ENCODE measurements at regions not wholly inside any gene's neighbourhood (a gene's known extent, or its start where the extent isn't known, plus 50 kb on each side); places are given as distances from the start of the nearest gene placed in this dataset.

DNA sequence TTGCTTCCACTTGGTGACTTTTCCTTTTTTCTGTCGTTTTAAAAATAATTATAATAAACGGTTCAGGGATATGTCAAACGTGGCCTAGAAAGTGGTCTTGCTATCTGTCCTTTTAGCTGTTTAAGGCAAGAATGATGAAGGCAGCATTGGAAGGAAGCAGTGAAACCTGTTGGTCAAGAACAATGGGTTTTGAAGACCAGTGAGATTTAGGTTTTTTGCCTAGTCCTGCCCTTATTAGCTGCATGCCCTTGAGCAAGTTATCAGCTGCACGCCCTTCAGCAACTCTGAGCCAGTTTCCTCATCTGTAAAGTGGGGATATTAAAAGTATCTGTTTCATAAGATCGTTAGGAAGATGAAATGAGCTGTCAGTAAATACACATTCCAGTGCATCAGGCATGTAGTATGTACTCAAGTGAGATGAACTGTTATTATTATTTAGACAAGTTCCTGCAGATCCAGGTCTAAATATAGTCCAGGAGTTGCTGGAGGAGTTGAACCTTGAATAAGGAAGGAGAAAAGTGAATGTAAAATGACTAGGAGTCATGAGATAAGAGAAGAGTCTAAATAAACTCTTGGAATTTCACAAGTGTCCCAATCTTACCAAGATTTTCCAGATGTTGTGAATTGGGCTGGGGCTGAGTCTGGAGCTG, 90.8 kb upstream of the HSD17B12 start:
- POLR2A ChIA-PET, result no interaction called here
- CTCF ChIA-PET, result no interaction called here

DNA sequence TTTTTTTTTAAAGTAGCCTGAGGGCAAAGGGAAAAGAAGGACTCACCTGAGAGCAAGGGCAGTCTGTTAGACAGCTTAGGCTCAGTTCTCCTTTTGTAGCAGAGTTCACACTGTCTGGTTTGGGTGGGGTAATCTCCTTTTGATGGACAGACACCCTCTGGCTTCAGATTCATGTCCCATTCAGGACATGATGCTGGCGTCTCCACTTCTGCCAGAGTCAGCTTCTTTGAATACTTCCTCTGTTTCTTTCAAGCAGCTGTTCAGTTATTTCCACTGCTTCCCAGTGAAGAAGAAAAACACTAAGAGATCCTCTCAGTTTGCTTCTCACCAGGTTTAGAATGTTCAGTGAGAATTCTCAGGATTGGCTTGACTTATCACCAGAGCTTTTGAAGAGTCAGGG, 79.0 kb upstream of the HSD17B12 start:
- ChIA-PET POLR2A (no interaction called here), CTCF (interaction anchor here (0.6 kb wide), 1 partner anchor 11 kb away, joined by 3 read pairs; no protein-coding TSS in a partner anchor)

DNA sequence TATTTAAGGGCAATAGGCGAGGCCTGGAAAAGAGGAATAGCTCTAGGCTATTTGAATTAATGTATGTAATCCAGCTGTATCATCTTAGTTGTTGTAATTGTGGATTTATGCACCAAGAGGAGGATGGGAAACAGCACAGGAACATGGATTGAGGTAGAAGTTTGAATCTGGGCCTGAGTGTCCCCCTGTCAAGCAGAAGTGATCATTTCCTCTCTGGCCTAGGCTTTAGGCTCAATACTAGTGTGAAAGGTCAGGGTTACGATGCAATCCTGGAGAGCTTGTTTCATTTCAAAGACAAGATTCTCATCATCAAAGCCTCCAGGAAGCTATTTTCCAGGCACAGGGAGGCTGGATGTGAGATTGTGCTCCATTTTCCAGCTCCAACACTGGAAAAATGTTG, 77.9 kb upstream of the HSD17B12 start:
- CTCF ChIA-PET, result no interaction called here
- POLR2A ChIA-PET, result no interaction called here

DNA sequence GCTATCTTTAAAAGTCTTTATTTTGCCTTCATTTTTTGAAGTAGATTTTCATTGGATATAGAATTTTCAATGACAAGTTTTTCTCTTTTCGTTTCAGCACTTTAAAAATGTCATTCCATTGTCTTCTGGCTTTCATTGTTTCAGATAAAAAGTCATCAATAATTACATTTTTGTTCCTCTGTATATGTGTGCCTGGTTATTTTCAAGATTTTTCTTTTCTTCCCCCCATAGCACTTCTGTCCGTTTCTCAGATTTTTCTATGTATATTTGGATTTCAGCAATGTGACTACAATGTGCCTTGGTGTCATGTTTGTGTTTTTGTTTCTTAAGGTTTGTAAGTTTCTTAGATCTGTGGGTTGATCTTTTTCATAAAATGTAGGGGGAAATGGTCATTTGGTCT, 66.3 kb upstream of the HSD17B12 start:
- POLR2A ChIA-PET, result no interaction called here

DNA sequence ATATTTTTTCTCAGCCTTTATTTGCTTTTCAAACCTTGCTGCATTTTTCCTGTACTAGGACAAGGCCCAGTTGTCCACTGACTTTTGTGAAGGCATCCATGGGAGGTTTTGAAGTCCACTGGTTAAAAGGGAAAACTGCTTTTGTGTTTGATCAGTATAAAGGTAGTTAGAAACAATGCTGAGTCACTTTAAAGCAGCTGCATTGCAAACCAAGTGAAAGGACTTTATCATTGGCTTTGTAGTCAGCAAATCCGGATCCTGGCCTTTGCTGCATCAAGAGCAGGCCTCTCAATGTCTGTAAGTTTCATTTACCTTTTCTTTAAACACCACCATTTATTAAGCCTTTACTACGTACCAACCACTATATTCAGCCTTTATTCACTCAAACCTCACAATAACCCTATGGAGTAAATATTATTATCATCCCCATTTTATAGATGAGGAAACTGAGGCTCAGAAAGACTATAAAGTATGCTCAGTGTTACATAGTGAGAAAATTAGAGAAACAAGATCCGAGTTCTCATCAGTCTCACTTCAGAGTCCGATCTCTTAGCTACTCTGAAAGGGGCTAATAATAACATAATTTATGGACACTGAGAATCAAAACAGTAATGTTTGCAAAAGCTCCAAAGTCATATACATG, 60.6 kb upstream of the HSD17B12 start:
- CTCF ChIA-PET, result no interaction called here

More for the DNA sequence above, 66.3 kb upstream of the HSD17B12 start:
- CTCF ChIA-PET, result no interaction called here

DNA sequence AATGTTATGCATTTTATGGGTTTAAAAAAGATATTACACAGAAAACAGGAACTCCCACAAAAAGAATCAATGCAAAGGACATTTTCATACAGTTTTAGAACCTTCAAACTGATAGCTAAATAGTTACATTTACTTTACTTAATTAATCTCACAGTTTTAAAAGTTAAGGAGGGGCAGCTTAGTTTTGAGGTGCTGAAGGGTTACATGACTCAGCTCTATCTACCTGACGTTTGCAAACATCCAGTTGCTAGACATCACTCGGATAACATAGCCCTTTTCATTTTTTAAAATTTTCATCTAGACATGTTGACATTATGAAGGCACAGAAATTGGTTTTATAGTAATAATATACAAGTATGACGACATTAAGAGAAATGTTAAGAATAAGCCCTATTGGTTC, 53.7 kb upstream of the HSD17B12 start:
- CTCF ChIA-PET, result no interaction called here

More for the DNA sequence above, 60.6 kb upstream of the HSD17B12 start:
- POLR2A ChIA-PET, result no interaction called here

More for the DNA sequence above, 53.7 kb upstream of the HSD17B12 start:
- POLR2A ChIA-PET, result no interaction called here

Data from activated CD8-positive, alpha-beta memory T cell treated with anti-CD3 and anti-CD28 coated beads for 36 hours (primary cell).